ENCODE measurements at regions not wholly inside any gene's neighbourhood (a gene's known extent, or its start where the extent isn't known, plus 50 kb on each side); places are given as distances from the start of the nearest gene placed in this dataset.

- Histone ChIP-seq H3K36me3 (ENCODE audit: insufficient read depth, low read length) (no peaks in the 10 kb centered on the region), H3K27me3 (ENCODE audit: control insufficient read depth, insufficient read depth, low read length) (no peaks in the 10 kb centered on the region), H3K9me3 (replicated peaks; ENCODE audit: low read length) (no peaks in the 10 kb centered on the region), H3K4me3 (ENCODE audit: low read length) (no peak overlapping the region), H3K9ac (ENCODE audit: low read depth, low read length) (no peak overlapping the region), H3K4me2 (ENCODE audit: low read length) (no peak overlapping the region), H3K4me1 (ENCODE audit: control insufficient read depth, insufficient read depth, low read length) (no peaks in the 10 kb centered on the region)
Measured at GRCh38 chr4:13088726-13089658, 395.1 kb downstream of the RAB28 start.

GRCh38 chr4:13087041-13087440 lies 397.1 kb downstream of the RAB28 start:
- H3K9me3 ChIP-seq (replicated peaks; ENCODE audit: low read length): peaks cover under 1% of the 10 kb centered on the region
- no peaks in the 10 kb centered on the region for H3K27me3 ChIP-seq (ENCODE audit: control insufficient read depth, insufficient read depth, low read length)
- H3K4me2 ChIP-seq (ENCODE audit: low read length): no peak overlapping the region
- H3K4me1 ChIP-seq (ENCODE audit: control insufficient read depth, insufficient read depth, low read length): no peaks in the 10 kb centered on the region
- H3K4me3 ChIP-seq (ENCODE audit: low read length): no peak overlapping the region
- H3K9ac ChIP-seq (ENCODE audit: low read depth, low read length): no peak overlapping the region
- no peaks in the 10 kb centered on the region for H3K36me3 ChIP-seq (ENCODE audit: insufficient read depth, low read length)

- Histone ChIP-seq H3K36me3 (ENCODE audit: insufficient read depth, low read length) (no peaks in the 10 kb centered on the region), H3K9ac (ENCODE audit: low read depth, low read length) (no peak overlapping the region), H3K9me3 (replicated peaks; ENCODE audit: low read length) (peaks cover 2% of the 10 kb centered on the region), H3K4me2 (ENCODE audit: low read length) (no peak overlapping the region), H3K4me1 (ENCODE audit: control insufficient read depth, insufficient read depth, low read length) (no peaks in the 10 kb centered on the region), H3K27me3 (ENCODE audit: control insufficient read depth, insufficient read depth, low read length) (no peaks in the 10 kb centered on the region), H3K4me3 (ENCODE audit: low read length) (no peak overlapping the region)
Measured at GRCh38 chr4:13084210-13084609, 399.9 kb downstream of the RAB28 start.

GRCh38 chr4:13081830-13082229 lies 402.3 kb downstream of the RAB28 start:
- H3K4me1 ChIP-seq (ENCODE audit: control insufficient read depth, insufficient read depth, low read length): no peaks in the 10 kb centered on the region
- peaks cover 2% of the 10 kb centered on the region for H3K9me3 ChIP-seq (replicated peaks; ENCODE audit: low read length)
- no peaks in the 10 kb centered on the region for H3K27me3 ChIP-seq (ENCODE audit: control insufficient read depth, insufficient read depth, low read length)
- H3K4me2 ChIP-seq (ENCODE audit: low read length): no peak overlapping the region
- no peak overlapping the region for H3K9ac ChIP-seq (ENCODE audit: low read depth, low read length)
- no peaks in the 10 kb centered on the region for H3K36me3 ChIP-seq (ENCODE audit: insufficient read depth, low read length)
- H3K4me3 ChIP-seq (ENCODE audit: low read length): no peak overlapping the region

GRCh38 chr4:13067077-13067476 lies 417.1 kb downstream of the RAB28 start:
- H3K4me1 ChIP-seq (ENCODE audit: control insufficient read depth, insufficient read depth, low read length): no peaks in the 10 kb centered on the region
- no peaks in the 10 kb centered on the region for H3K27me3 ChIP-seq (ENCODE audit: control insufficient read depth, insufficient read depth, low read length)
- H3K9me3 ChIP-seq (replicated peaks; ENCODE audit: low read length): no peaks in the 10 kb centered on the region
- H3K36me3 ChIP-seq (ENCODE audit: insufficient read depth, low read length): no peaks in the 10 kb centered on the region
- H3K4me3 ChIP-seq (ENCODE audit: low read length): no peak overlapping the region
- H3K4me2 ChIP-seq (ENCODE audit: low read length): no peak overlapping the region
- no peak overlapping the region for H3K9ac ChIP-seq (ENCODE audit: low read depth, low read length)

GRCh38 chr4:13059019-13059418 lies 425.1 kb downstream of the RAB28 start:
- Histone ChIP-seq H3K4me2 (ENCODE audit: low read length) (no peak overlapping the region), H3K9me3 (replicated peaks; ENCODE audit: low read length) (no peaks in the 10 kb centered on the region)

GRCh38 chr4:13056630-13057189 lies 427.4 kb downstream of the RAB28 start:
- Histone ChIP-seq H3K4me3 (ENCODE audit: low read length) (no peak overlapping the region), H3K9ac (ENCODE audit: low read depth, low read length) (no peak overlapping the region), H3K9me3 (replicated peaks; ENCODE audit: low read length) (no peaks in the 10 kb centered on the region), H3K36me3 (ENCODE audit: insufficient read depth, low read length) (no peaks in the 10 kb centered on the region), H3K4me2 (ENCODE audit: low read length) (no peak overlapping the region), H3K4me1 (ENCODE audit: control insufficient read depth, insufficient read depth, low read length) (no peaks in the 10 kb centered on the region), H3K27me3 (ENCODE audit: control insufficient read depth, insufficient read depth, low read length) (no peaks in the 10 kb centered on the region)

More at GRCh38 chr4:13059019-13059418, 425.1 kb downstream of the RAB28 start:
- Histone ChIP-seq H3K36me3 (ENCODE audit: insufficient read depth, low read length) (no peaks in the 10 kb centered on the region), H3K9ac (ENCODE audit: low read depth, low read length) (no peak overlapping the region), H3K4me1 (ENCODE audit: control insufficient read depth, insufficient read depth, low read length) (no peaks in the 10 kb centered on the region), H3K4me3 (ENCODE audit: low read length) (no peak overlapping the region), H3K27me3 (ENCODE audit: control insufficient read depth, insufficient read depth, low read length) (no peaks in the 10 kb centered on the region)

- Histone ChIP-seq H3K9ac (ENCODE audit: low read depth, low read length) (no peak overlapping the region), H3K4me3 (ENCODE audit: low read length) (no peak overlapping the region), H3K9me3 (replicated peaks; ENCODE audit: low read length) (no peaks in the 10 kb centered on the region), H3K27me3 (ENCODE audit: control insufficient read depth, insufficient read depth, low read length) (no peaks in the 10 kb centered on the region), H3K4me1 (ENCODE audit: control insufficient read depth, insufficient read depth, low read length) (no peaks in the 10 kb centered on the region), H3K36me3 (ENCODE audit: insufficient read depth, low read length) (no peaks in the 10 kb centered on the region), H3K4me2 (ENCODE audit: low read length) (no peak overlapping the region)
Measured at GRCh38 chr4:13054420-13054970, 429.6 kb downstream of the RAB28 start.

- H3K36me3 ChIP-seq (ENCODE audit: insufficient read depth, low read length): no peaks in the 10 kb centered on the region
- no peaks in the 10 kb centered on the region for H3K9me3 ChIP-seq (replicated peaks; ENCODE audit: low read length)
- no peaks in the 10 kb centered on the region for H3K27me3 ChIP-seq (ENCODE audit: control insufficient read depth, insufficient read depth, low read length)
- H3K9ac ChIP-seq (ENCODE audit: low read depth, low read length): no peak overlapping the region
- H3K4me3 ChIP-seq (ENCODE audit: low read length): no peak overlapping the region
- H3K4me1 ChIP-seq (ENCODE audit: control insufficient read depth, insufficient read depth, low read length): no peaks in the 10 kb centered on the region
- no peak overlapping the region for H3K4me2 ChIP-seq (ENCODE audit: low read length)
Measured at GRCh38 chr4:13047591-13047990, 436.5 kb downstream of the RAB28 start.

GRCh38 chr4:13036841-13037240 lies 447.3 kb downstream of the RAB28 start:
- no peak overlapping the region for H3K9ac ChIP-seq (ENCODE audit: low read depth, low read length)
- no peaks in the 10 kb centered on the region for H3K4me1 ChIP-seq (ENCODE audit: control insufficient read depth, insufficient read depth, low read length)
- no peaks in the 10 kb centered on the region for H3K9me3 ChIP-seq (replicated peaks; ENCODE audit: low read length)
- no peak overlapping the region for H3K4me2 ChIP-seq (ENCODE audit: low read length)
- H3K27me3 ChIP-seq (ENCODE audit: control insufficient read depth, insufficient read depth, low read length): no peaks in the 10 kb centered on the region
- no peaks in the 10 kb centered on the region for H3K36me3 ChIP-seq (ENCODE audit: insufficient read depth, low read length)
- H3K4me3 ChIP-seq (ENCODE audit: low read length): no peak overlapping the region

GRCh38 chr4:13032936-13033335 lies 451.2 kb downstream of the RAB28 start:
- Histone ChIP-seq H3K9me3 (replicated peaks; ENCODE audit: low read length) (no peaks in the 10 kb centered on the region), H3K4me1 (ENCODE audit: control insufficient read depth, insufficient read depth, low read length) (no peaks in the 10 kb centered on the region), H3K4me2 (ENCODE audit: low read length) (no peak overlapping the region), H3K27me3 (ENCODE audit: control insufficient read depth, insufficient read depth, low read length) (no peaks in the 10 kb centered on the region), H3K36me3 (ENCODE audit: insufficient read depth, low read length) (no peaks in the 10 kb centered on the region), H3K9ac (ENCODE audit: low read depth, low read length) (no peak overlapping the region), H3K4me3 (ENCODE audit: low read length) (no peak overlapping the region)
